Peyer's patch (tissue), 4 donors: ENCODE measurements at regions not wholly inside any gene's neighbourhood (a gene's known extent, or its start where the extent isn't known, plus 50 kb on each side); places are given as distances from the start of the nearest gene placed in this dataset.

Source experiments
- DNase-seq, 3 donors: peaks; one replicate each; pipeline ENCODE4 v3.0.0-alpha.2; 2017 to 2019
- H3K27ac ChIP-seq, 4 donors: fragments of 200-600 bp; sonication (generic); one replicate each; pipeline ENCODE4 v1.5.1; 2016 to 2019
- H3K27me3 ChIP-seq, 2 donors: fragments of 200-600 bp; sonication (generic); one replicate each; pipeline ENCODE4 v1.5.1; 2019
- H3K36me3 ChIP-seq, 3 donors: fragments of 200-600 bp; sonication (generic); one replicate each; pipeline ENCODE4 v1.5.1; 2016 to 2019
- H3K4me1 ChIP-seq, 4 donors: fragments of 200-600 bp; sonication (generic); one replicate each; pipeline ENCODE4 v1.5.1; 2016 to 2019
- H3K4me3 ChIP-seq, 4 donors: fragments of 200-600 bp; sonication (generic); 1 replicate in 3 of 4; 2 replicates in 1 of 4; pipeline ENCODE4 v1.5.1; 2016 to 2019; ENCODE audit warnings: mild to moderate bottlenecking in 1 of 4
- H3K9me3 ChIP-seq, 4 donors: fragments of 200-600 bp; sonication (generic); one replicate each; pipeline ENCODE4 v1.5.1; 2016 to 2019; ENCODE audit warnings: mild to moderate bottlenecking in 1 of 4
- POLR2A ChIP-seq, 2 donors: fragments of 450-650 bp; IDR thresholded peaks; one replicate each; pipeline ENCODE4 v1.5.1; 2017; ENCODE audit warnings: antibody characterized with exemption in 2 of 2, mild to moderate bottlenecking in 2 of 2, moderate library complexity in 2 of 2
- TF ChIP-seq, protein P1 (sequence below), 6 experiments: fragments of 450-650 bp in 4 of 6; fragments of 200-600 bp in 2 of 6; sonication (generic) in 1 of 6; IDR thresholded peaks; one replicate each; pipeline ENCODE4 v1.5.1; 2017 to 2019; ENCODE audit warnings: antibody characterized with exemption in 6 of 6, mild to moderate bottlenecking in 3 of 6, moderate library complexity in 1 of 6

DNA sequence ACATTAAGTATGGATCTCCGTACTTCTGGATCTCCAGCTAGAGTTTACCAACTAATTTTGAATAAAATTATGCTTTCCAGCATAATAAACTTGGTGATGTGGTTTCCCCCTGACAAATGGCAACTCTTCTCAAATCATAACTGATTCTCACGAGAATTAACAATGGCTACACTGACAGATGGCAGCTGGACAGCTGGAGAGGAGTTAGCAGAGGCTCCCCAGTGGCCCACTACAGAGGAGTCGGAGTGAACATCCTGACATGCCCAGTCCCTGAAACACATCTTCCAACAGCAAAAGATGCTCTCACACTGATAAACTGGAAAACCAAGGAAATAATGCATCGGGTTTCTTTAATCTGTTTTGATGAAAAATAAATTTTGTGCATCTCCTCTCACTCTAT is 239.6 kb downstream of the MAN2A1 start:
- no peaks in the 10 kb centered on the region for H3K4me1 ChIP-seq
- H3K9me3 ChIP-seq = no peaks in the 10 kb centered on the region
- no peak for DNase-seq
- H3K27me3 ChIP-seq = no peaks in the 10 kb centered on the region
- no peak overlapping the region for H3K4me3 ChIP-seq
- no peak overlapping the region for H3K27ac ChIP-seq
- no peak for TF ChIP-seq POLR2A (IDR thresholded peaks at IDR 0.05)
- no peaks in the 10 kb centered on the region for H3K36me3 ChIP-seq

DNA sequence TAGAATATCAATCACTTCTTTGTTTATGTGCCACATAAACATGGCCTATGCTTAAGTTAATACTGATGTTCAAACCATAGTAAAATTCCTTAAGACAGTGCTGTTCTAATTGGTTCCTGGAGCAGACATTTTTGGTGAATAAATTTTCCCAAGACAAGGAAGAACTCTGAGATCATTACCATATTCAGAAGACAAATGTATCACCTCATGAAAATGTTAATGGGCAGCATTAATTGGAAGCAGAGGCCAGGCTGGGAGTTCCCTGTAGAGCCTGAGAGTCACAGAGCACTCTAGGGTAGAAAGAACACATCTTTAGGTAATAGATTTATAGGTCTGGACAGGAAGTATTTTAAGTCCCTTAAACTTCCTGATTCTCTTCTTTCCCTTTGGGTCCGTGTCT is 240.2 kb downstream of the MAN2A1 start:
- H3K36me3 ChIP-seq = no peaks in the 10 kb centered on the region
- no peak for TF ChIP-seq POLR2A (IDR thresholded peaks at IDR 0.05)
- TF ChIP-seq, protein P1, sequence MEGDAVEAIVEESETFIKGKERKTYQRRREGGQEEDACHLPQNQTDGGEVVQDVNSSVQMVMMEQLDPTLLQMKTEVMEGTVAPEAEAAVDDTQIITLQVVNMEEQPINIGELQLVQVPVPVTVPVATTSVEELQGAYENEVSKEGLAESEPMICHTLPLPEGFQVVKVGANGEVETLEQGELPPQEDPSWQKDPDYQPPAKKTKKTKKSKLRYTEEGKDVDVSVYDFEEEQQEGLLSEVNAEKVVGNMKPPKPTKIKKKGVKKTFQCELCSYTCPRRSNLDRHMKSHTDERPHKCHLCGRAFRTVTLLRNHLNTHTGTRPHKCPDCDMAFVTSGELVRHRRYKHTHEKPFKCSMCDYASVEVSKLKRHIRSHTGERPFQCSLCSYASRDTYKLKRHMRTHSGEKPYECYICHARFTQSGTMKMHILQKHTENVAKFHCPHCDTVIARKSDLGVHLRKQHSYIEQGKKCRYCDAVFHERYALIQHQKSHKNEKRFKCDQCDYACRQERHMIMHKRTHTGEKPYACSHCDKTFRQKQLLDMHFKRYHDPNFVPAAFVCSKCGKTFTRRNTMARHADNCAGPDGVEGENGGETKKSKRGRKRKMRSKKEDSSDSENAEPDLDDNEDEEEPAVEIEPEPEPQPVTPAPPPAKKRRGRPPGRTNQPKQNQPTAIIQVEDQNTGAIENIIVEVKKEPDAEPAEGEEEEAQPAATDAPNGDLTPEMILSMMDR (IDR thresholded peaks at IDR 0.05) = no peak

DNA sequence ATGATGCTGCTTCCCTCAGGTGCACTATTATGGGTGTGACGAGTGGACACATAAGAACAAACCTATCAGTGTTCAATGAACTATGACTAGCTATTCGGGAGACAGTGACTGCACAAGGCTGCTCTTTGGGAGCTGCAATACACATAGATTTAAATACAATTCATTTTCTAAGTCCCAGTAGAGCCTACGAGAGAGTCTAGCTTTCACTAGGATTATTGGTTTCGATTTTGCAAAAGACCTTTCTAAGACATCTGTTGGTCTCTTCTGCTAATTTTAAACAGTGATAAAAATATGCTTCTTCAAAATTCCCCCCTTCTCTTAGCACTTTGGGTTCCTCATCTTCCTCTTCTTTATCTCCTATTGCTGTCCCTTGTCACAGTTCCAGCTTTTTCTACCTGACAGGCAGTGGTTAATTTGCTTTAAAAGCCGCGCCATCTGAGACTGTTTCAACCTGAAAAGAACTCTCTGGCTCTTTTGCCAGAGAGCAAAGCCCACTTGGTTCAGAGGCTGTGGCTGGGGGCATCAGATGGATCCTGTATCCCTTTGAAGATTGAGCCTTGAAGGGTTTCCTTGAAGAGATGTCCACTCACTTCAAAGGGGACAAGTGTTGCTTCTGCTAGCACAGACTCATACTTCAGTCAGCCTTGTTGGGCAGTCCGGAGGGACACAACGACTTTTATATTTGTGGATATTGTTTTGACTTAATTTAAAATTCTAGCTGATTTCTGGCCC is 241.5 kb downstream of the MAN2A1 start:
- Histone ChIP-seq H3K36me3 (no peaks in the 10 kb centered on the region), H3K4me3 (no peak overlapping the region), H3K27ac (no peak overlapping the region), H3K4me1 (no peaks in the 10 kb centered on the region), H3K27me3 (no peaks in the 10 kb centered on the region), H3K9me3 (no peaks in the 10 kb centered on the region)
- no peak for TF ChIP-seq POLR2A (IDR thresholded peaks at IDR 0.05)
- TF ChIP-seq, protein P1 (IDR thresholded peaks at IDR 0.05) = no peak
- no peak for DNase-seq

More for the DNA sequence above, 240.2 kb downstream of the MAN2A1 start:
- Histone ChIP-seq H3K4me1 (no peaks in the 10 kb centered on the region), H3K27ac (no peak overlapping the region), H3K9me3 (no peaks in the 10 kb centered on the region), H3K27me3 (no peaks in the 10 kb centered on the region), H3K4me3 (no peak overlapping the region)
- no peak for DNase-seq

DNA sequence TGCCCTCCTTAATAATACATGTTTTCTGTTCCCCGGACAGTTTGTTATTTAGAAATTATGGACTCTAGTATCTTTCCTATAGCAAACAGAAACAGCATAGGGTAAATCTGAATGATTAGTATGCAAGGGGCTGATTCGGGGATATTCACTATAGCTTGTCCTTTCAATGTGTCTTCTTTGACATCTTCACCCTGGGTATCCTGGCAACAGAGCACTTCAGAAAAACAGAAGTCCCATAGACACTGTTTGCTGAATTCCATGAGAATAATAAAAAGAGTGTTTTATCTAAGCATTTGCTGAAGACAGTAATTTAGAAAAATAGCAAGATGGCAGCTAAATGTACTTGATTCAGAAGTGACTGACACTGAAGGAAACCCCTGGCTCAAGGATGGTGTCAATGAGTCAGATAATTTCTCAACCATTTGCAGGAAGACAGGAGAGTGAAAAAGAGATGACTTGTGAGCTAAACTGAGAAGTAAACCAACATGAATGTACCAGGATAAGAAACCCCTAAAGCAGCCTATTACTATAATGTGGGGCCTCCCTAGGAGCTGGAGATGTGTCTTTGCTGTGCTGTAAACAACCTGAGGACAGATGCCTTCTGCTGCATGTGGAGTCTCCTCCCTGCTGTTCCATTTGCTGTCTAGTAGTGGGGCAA is 246.2 kb downstream of the MAN2A1 start:
- TF ChIP-seq, protein P1 (IDR thresholded peaks at IDR 0.05) = no peak
- TF ChIP-seq POLR2A (IDR thresholded peaks at IDR 0.05) = no peak
- Histone ChIP-seq H3K4me3 (no peak overlapping the region), H3K36me3 (no peaks in the 10 kb centered on the region), H3K27me3 (no peaks in the 10 kb centered on the region), H3K4me1 (no peaks in the 10 kb centered on the region), H3K27ac (no peak overlapping the region), H3K9me3 (no peaks in the 10 kb centered on the region)
- DNase-seq = no peak

DNA sequence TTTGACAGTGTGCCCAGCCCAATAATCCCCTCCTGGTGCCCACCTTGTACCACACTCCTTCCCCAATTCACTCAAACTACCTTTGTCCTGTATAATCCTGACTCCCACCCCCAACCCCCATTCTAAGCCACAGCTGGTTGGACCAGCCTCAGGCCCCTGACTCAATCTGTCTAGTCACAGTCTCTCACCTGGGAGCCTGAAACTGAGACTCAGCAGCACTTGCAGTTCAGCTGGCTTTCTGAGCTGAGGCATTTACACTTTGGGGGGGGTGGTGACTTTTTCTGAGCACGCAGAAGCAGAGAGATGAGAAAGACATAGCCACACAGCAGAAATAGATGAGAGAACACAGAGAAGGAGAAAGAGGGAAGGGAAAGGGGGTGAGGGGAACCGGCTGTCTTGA is 247.3 kb downstream of the MAN2A1 start:
- DNase-seq = no peak
- Histone ChIP-seq H3K4me1 (no peaks in the 10 kb centered on the region), H3K27ac (no peak overlapping the region), H3K27me3 (no peaks in the 10 kb centered on the region), H3K4me3 (no peak overlapping the region), H3K36me3 (no peaks in the 10 kb centered on the region), H3K9me3 (no peaks in the 10 kb centered on the region)
- TF ChIP-seq, protein P1 (IDR thresholded peaks at IDR 0.05) = no peak
- TF ChIP-seq POLR2A (IDR thresholded peaks at IDR 0.05) = no peak

DNA sequence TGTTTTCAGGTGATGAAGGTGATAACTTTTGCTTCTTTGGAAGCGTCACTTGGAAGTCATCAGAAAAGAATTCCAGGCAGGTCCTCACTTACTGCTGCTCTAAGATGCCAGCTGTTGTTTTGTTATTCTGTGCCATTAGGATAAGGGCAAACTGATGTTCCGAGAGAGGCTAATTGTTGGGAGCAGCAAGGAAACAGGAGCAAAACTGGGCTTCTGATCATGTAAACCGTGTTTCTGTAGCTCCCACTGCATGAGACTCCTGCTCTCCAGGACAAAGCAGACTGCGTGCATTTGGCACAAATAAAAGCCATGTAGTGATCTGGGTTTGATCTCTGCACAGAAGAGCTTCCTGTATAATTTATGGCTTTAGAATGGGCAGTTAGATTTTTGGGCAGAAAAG is 248.2 kb downstream of the MAN2A1 start:
- Histone ChIP-seq H3K27me3 (no peaks in the 10 kb centered on the region), H3K4me1 (no peaks in the 10 kb centered on the region), H3K36me3 (no peaks in the 10 kb centered on the region), H3K9me3 (no peaks in the 10 kb centered on the region), H3K27ac (no peak overlapping the region), H3K4me3 (no peak overlapping the region)
- DNase-seq = no peak
- TF ChIP-seq, protein P1 (IDR thresholded peaks at IDR 0.05) = no peak
- TF ChIP-seq POLR2A (IDR thresholded peaks at IDR 0.05) = no peak
